K562 (cell line): ENCODE measurements at regions not wholly inside any gene's neighbourhood (a gene's known extent, or its start where the extent isn't known, plus 50 kb on each side); places are given as distances from the start of the nearest gene placed in this dataset.

Experiments used
- EP300 ChIP-seq: IDR thresholded peaks from 2 replicates; pipeline ENCODE4 v1.6.1; 2012; ENCODE audit warnings: low read length, improper control_type of control experiment
- POLR2A ChIP-seq: fragments of 450-650 bp; conservative IDR thresholded peaks from 2 replicates; pipeline ENCODE4 v1.6.1; 2016
- ZNF217 ChIP-seq: sonication (generic); formaldehyde crosslinking; IDR thresholded peaks from 2 replicates; pipeline ENCODE4 v1.8.0; 2022; ENCODE audit warnings: mild to moderate bottlenecking, missing genetic modification reagents
- ZNF436 ChIP-seq: fragments of 250-450, 450-650 bp; sonication (Bioruptor Pico); formaldehyde crosslinking; IDR thresholded peaks from 2 replicates; pipeline ENCODE4 v1.7.0; 2020; ENCODE audit warnings: mild to moderate bottlenecking
- TF ChIP-seq, protein P1 (sequence below), 3 experiments: IDR thresholded peaks in 2 of 3; conservative IDR thresholded peaks in 1 of 3; 2 replicates each; pipeline ENCODE4 v1.5.1; 2011 to 2012; ENCODE audit warnings: low read length in 3 of 3, mild to moderate bottlenecking in 3 of 3, control low read depth in 2 of 3, improper control_type of control experiment in 1 of 3, inconsistent platforms in 1 of 3, low read depth in 1 of 3, mixed read lengths in 1 of 3, moderate library complexity in 1 of 3; ENCODE audit not compliant: insufficient read depth in 2 of 3
- TF ChIP-seq, protein P2 (sequence below): sonication (generic); formaldehyde crosslinking; IDR thresholded peaks from 2 replicates; pipeline ENCODE4 v1.8.0; 2022; ENCODE audit warnings: missing genetic modification reagents, mild to moderate bottlenecking, borderline replicate concordance

DNA sequence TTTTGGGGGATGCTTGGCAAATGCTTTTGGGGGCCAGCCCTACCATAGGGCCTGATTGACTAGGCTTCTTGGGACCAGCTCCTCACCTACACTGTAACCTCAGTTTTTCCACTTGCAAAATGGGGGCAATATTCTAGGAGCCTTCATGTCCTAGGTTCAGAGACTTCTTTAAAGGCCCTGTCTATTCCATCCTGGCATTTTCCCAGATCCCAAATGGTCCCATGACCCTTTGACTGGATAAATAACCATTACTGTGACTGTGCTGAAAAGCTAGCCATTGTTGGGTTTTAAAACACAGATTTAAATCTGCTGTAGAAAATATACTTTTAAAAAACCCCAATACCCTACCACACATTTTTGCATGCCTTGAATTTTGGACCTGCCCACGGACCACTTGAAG is 149.8 kb downstream of the EFNB1 start:
- TF ChIP-seq ZNF436 (CRISPR knock-in tag) (no peak), POLR2A (no peak), EP300 (no peak), ZNF217 (CRISPR knock-in tag) (no peak)
- TF ChIP-seq, protein P1, sequence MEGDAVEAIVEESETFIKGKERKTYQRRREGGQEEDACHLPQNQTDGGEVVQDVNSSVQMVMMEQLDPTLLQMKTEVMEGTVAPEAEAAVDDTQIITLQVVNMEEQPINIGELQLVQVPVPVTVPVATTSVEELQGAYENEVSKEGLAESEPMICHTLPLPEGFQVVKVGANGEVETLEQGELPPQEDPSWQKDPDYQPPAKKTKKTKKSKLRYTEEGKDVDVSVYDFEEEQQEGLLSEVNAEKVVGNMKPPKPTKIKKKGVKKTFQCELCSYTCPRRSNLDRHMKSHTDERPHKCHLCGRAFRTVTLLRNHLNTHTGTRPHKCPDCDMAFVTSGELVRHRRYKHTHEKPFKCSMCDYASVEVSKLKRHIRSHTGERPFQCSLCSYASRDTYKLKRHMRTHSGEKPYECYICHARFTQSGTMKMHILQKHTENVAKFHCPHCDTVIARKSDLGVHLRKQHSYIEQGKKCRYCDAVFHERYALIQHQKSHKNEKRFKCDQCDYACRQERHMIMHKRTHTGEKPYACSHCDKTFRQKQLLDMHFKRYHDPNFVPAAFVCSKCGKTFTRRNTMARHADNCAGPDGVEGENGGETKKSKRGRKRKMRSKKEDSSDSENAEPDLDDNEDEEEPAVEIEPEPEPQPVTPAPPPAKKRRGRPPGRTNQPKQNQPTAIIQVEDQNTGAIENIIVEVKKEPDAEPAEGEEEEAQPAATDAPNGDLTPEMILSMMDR (IDR thresholded peaks at IDR 0.05 in 2 of 3, conservative IDR thresholded peaks at IDR 0.05 in 1 of 3; ENCODE audit: insufficient read depth in 2 of 3, low read depth in 1 of 3, low read length in 3 of 3) = no peak
- TF ChIP-seq, protein P2, sequence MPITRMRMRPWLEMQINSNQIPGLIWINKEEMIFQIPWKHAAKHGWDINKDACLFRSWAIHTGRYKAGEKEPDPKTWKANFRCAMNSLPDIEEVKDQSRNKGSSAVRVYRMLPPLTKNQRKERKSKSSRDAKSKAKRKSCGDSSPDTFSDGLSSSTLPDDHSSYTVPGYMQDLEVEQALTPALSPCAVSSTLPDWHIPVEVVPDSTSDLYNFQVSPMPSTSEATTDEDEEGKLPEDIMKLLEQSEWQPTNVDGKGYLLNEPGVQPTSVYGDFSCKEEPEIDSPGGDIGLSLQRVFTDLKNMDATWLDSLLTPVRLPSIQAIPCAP = no peak
